PC-3 (cell line): ENCODE measurements at regions not wholly inside any gene's neighbourhood (a gene's known extent, or its start where the extent isn't known, plus 50 kb on each side); places are given as distances from the start of the nearest gene placed in this dataset.

Experiments
- CTCF ChIP-seq: fragments of 300-600 bp; sonication (generic); conservative IDR thresholded peaks from 2 replicates; pipeline ENCODE4 v1.5.1; 2017; ENCODE audit warnings: antibody characterized with exemption, low read depth, mild to moderate bottlenecking, low read length
- EZH2phosphoT487 ChIP-seq: fragments of 300-600 bp; sonication (generic); IDR thresholded peaks from 2 replicates; pipeline ENCODE4 v1.6.1; 2018; ENCODE audit warnings: mild to moderate bottlenecking, antibody characterized with exemption, low read length, borderline replicate concordance

GRCh38 chr5:168019143-168019542 lies 272.3 kb upstream of the WWC1 start:
- TF ChIP-seq CTCF = no peak
- no peak for TF ChIP-seq EZH2phosphoT487
